ENCODE measurements at regions not wholly inside any gene's neighbourhood (a gene's known extent, or its start where the extent isn't known, plus 50 kb on each side); places are given as distances from the start of the nearest gene placed in this dataset.
A peak's percentile ranks its signal among the peaks of the same experiment; 100 is the strongest.

GRCh38 chr7:131899271-131900030 lies 343.0 kb upstream of the PODXL start:
- TF ChIP-seq CTCF (IDR thresholded peaks at IDR 0.05; ENCODE audit: control insufficient read depth, insufficient read depth, low read depth, low read length, missing control alignments) = no peak
- no peak overlapping the region for H3K4me3 ChIP-seq (ENCODE audit: control insufficient read depth, low read depth, low read length)
- DNase-seq (ENCODE audit: low read depth) = no peak

GRCh38 chr7:131898418-131898817 lies 342.0 kb upstream of the PODXL start:
- no peak overlapping the region for H3K4me3 ChIP-seq (ENCODE audit: control insufficient read depth, low read depth, low read length)
- peak; percentile 18 for DNase-seq (ENCODE audit: low read depth)
- TF ChIP-seq CTCF (IDR thresholded peaks at IDR 0.05; ENCODE audit: control insufficient read depth, insufficient read depth, low read depth, low read length, missing control alignments) = no peak

GRCh38 chr7:131897790-131898165 lies 341.4 kb upstream of the PODXL start:
- DNase-seq (ENCODE audit: low read depth) = no peak
- H3K4me3 ChIP-seq (ENCODE audit: control insufficient read depth, low read depth, low read length) = no peak overlapping the region
- no peak for TF ChIP-seq CTCF (IDR thresholded peaks at IDR 0.05; ENCODE audit: control insufficient read depth, insufficient read depth, low read depth, low read length, missing control alignments)

- no peak overlapping the region for H3K4me3 ChIP-seq (ENCODE audit: control insufficient read depth, low read depth, low read length)
- no peak for DNase-seq (ENCODE audit: low read depth)
- TF ChIP-seq CTCF (IDR thresholded peaks at IDR 0.05; ENCODE audit: control insufficient read depth, insufficient read depth, low read depth, low read length, missing control alignments) = no peak
Measured at GRCh38 chr7:131897016-131897789, 340.8 kb upstream of the PODXL start.

- H3K4me3 ChIP-seq (ENCODE audit: control insufficient read depth, low read depth, low read length) = no peak overlapping the region
- TF ChIP-seq CTCF (IDR thresholded peaks at IDR 0.05; ENCODE audit: control insufficient read depth, insufficient read depth, low read depth, low read length, missing control alignments) = no peak
- no peak for DNase-seq (ENCODE audit: low read depth)
Measured at GRCh38 chr7:131896165-131896863, 339.9 kb upstream of the PODXL start.

GRCh38 chr7:131895541-131896164 lies 339.2 kb upstream of the PODXL start:
- no peak overlapping the region for H3K4me3 ChIP-seq (ENCODE audit: control insufficient read depth, low read depth, low read length)
- peak; percentile 97 for DNase-seq (ENCODE audit: low read depth)
- TF ChIP-seq CTCF (IDR thresholded peaks at IDR 0.05; ENCODE audit: control insufficient read depth, insufficient read depth, low read depth, low read length, missing control alignments) = no peak

All from AG09309 (cell line).